Liver (tissue), 3 donors: ENCODE measurements at regions not wholly inside any gene's neighbourhood (a gene's known extent, or its start where the extent isn't known, plus 50 kb on each side); places are given as distances from the start of the nearest gene placed in this dataset.

Source experiments
- ATF3 ChIP-seq: IDR thresholded peaks from 2 replicates; pipeline ENCODE4 v1.6.1; 2016; ENCODE audit warnings: antibody characterized with exemption
- CTCF ChIP-seq: fragments of 150-350 bp; IDR thresholded peaks from 2 replicates; pipeline ENCODE4 v1.5.1; 2017; ENCODE audit warnings: improper control_type of control experiment, low read depth, low read length; ENCODE audit not compliant: missing input control
- FOXA1 ChIP-seq: IDR thresholded peaks from 2 replicates; pipeline ENCODE4 v1.6.1; 2016; ENCODE audit warnings: antibody characterized with exemption
- FOXA2 ChIP-seq: IDR thresholded peaks from 2 replicates; pipeline ENCODE4 v1.6.1; 2016; ENCODE audit warnings: antibody characterized with exemption
- HNF4G ChIP-seq: IDR thresholded peaks from 2 replicates; pipeline ENCODE4 v1.6.1; 2016; ENCODE audit warnings: antibody characterized with exemption
- MAX ChIP-seq: IDR thresholded peaks from 2 replicates; pipeline ENCODE4 v1.6.1; 2016; ENCODE audit warnings: antibody characterized with exemption
- RAD21 ChIP-seq, 2 donors: IDR thresholded peaks; 2 replicates each; pipeline ENCODE4 v1.6.1; 2016; ENCODE audit warnings: antibody characterized with exemption in 2 of 2, mild to moderate bottlenecking in 2 of 2
- REST ChIP-seq: IDR thresholded peaks from 2 replicates; pipeline ENCODE4 v1.6.1; 2016; ENCODE audit warnings: antibody characterized with exemption, mild to moderate bottlenecking
- RXRA ChIP-seq, 2 donors: IDR thresholded peaks; 2 replicates each; pipeline ENCODE4 v1.6.1; 2017 to 2018; ENCODE audit warnings: antibody characterized with exemption in 2 of 2, mild to moderate bottlenecking in 1 of 2
- SP1 ChIP-seq: IDR thresholded peaks from 2 replicates; pipeline ENCODE4 v1.6.1; 2018; ENCODE audit warnings: antibody characterized with exemption, mild to moderate bottlenecking
- TAF1 ChIP-seq: conservative IDR thresholded peaks from 2 replicates; pipeline ENCODE4 v1.6.1; 2016; ENCODE audit warnings: antibody characterized with exemption, mild to moderate bottlenecking
- YY1 ChIP-seq: IDR thresholded peaks from 2 replicates; pipeline ENCODE4 v1.6.1; 2016; ENCODE audit warnings: antibody characterized with exemption, mild to moderate bottlenecking
- donor health status: healthy.
- donor health status: healthy.

DNA sequence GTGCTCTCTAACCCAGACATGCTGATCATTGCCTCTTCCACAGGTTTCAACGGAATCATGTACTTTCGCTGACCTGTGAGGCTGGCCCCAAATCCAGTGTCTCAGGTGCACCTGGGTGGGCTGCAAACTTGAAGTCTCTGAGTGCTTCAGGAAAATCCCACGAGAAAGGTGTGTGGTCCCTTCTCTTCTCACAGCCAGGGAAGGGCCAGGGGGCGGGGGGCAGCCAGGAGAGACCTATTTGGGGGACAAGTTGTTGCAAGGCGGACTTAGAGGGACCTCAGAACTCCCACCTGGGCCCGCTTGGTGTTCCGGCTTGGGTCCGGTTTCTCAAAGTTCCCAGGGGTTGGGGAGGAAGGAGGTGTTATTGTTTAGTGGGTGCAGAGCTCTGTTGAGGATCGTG is 80.0 kb downstream of the HMX1 start:
- TF ChIP-seq CTCF (no peak), REST (no peak), HNF4G (no peak), TAF1 (no peak), FOXA1 (no peak), FOXA2 (no peak), RAD21 (IDR thresholded peaks at IDR 0.05) (no peak), RXRA (IDR thresholded peaks at IDR 0.05) (no peak), ATF3 (no peak), SP1 (no peak), YY1 (no peak), MAX (no peak)
